Esophagus squamous epithelium (tissue), 5 donors: ENCODE measurements at regions not wholly inside any gene's neighbourhood (a gene's known extent, or its start where the extent isn't known, plus 50 kb on each side); places are given as distances from the start of the nearest gene placed in this dataset.

Source experiments
- DNase-seq: peaks from one replicate; lab custom pipeline; 2025; lab: John Stamatoyannopoulos, UW
- H3K27ac ChIP-seq, 4 donors: fragments of 200-600 bp; sonication (generic); one replicate each; pipeline ENCODE4 v1.5.1; 2016 to 2019; ENCODE audit warnings: mild to moderate bottlenecking in 1 of 4
- H3K27me3 ChIP-seq, 4 donors: fragments of 200-600 bp; sonication (generic); 1 replicate in 3 of 4; 2 replicates in 1 of 4; pipeline versions ENCODE4 v1.5.1 to v1.6.0; 2017 to 2021; ENCODE audit warnings: antibody characterized with exemption in 1 of 4
- H3K36me3 ChIP-seq, 3 donors: fragments of 200-600 bp; sonication (generic); one replicate each; pipeline ENCODE4 v1.5.1; 2016 to 2019
- H3K4me1 ChIP-seq, 3 donors: fragments of 200-600 bp; sonication (generic); one replicate each; pipeline ENCODE4 v1.5.1; 2017 to 2019
- H3K4me3 ChIP-seq, 4 donors: fragments of 200-600 bp; sonication (generic); 1 replicate in 3 of 4; 2 replicates in 1 of 4; pipeline ENCODE4 v1.5.1; 2016 to 2019; ENCODE audit warnings: mild to moderate bottlenecking in 2 of 4, moderate library complexity in 1 of 4
- H3K9me3 ChIP-seq, 3 donors: fragments of 200-600 bp; sonication (generic); one replicate each; pipeline ENCODE4 v1.5.1; 2016 to 2019
- CTCF ChIP-seq, 6 experiments: fragments of 450-650 bp in 4 of 6; fragments of 200-600 bp in 2 of 6; sonication (generic) in 2 of 6; IDR thresholded peaks; one replicate each; pipeline ENCODE4 v1.5.1; 2016 to 2019; ENCODE audit warnings: antibody characterized with exemption in 6 of 6, mild to moderate bottlenecking in 4 of 6, moderate library complexity in 4 of 6
- POLR2A ChIP-seq, 4 donors: fragments of 450-650 bp; IDR thresholded peaks; one replicate each; pipeline ENCODE4 v1.6.1; 2017; ENCODE audit warnings: antibody characterized with exemption in 4 of 4, mild to moderate bottlenecking in 4 of 4, moderate library complexity in 3 of 4
- WGBS, 2 donors: methylation state at CpG; one replicate each; pipeline ENCODE4 v1.1.5; 2018; 5-methylcytosine and 5-hydroxymethylcytosine counted together
- intact Hi-C: fragments of 100-400 bp; cut with DNase I; formaldehyde crosslinking; loops from one replicate; pipeline ENCODE4 v1.15.0; 2022
- donor health status: DM: yes; HTN: yes; CAD: no.

DNA sequence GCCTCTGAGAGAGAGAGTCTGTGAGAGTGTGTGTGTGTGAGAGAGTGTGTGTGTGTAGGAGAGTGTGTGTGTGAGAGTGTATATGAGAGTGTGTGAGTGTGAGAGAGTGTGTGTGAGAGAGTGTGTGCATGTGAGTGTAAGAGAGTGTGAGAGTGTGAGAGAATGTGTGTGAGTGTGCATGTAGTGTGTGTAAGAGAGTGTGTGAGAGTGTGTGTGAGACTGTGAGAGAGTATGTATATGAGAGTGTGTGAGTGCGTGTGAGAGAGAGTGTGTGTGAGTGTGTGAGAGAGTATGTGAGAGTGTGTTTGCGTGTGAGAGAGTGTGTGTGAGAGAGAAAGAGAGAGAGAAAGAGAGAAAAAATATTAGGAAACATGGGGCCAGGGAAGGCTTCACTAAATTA is 588.3 kb upstream of the SGCD start:
- TF ChIP-seq CTCF (IDR thresholded peaks at IDR 0.05) (no peak), POLR2A (IDR thresholded peaks at IDR 0.05) (no peak)
- no peaks in the 10 kb centered on the region for H3K9me3 ChIP-seq
- H3K36me3 ChIP-seq: no peaks in the 10 kb centered on the region
- 70 to 73% methylated on average over 2 of the region's 2 CpGs for WGBS, 2 donors
- no peak overlapping the region for H3K27ac ChIP-seq
- H3K27me3 ChIP-seq: peaks cover 0 to 3% (median 0%) of the 10 kb centered on the region in 4 donors
- no peak overlapping the region for H3K4me3 ChIP-seq
- H3K4me1 ChIP-seq: no peaks in the 10 kb centered on the region
- no peak for DNase-seq
- intact Hi-C loops: no loop called here

- DNase-seq: no peak
- Histone ChIP-seq H3K36me3 (no peaks in the 10 kb centered on the region), H3K4me1 (no peaks in the 10 kb centered on the region), H3K27me3 (no peaks in the 10 kb centered on the region), H3K9me3 (no peaks in the 10 kb centered on the region), H3K4me3 (no peak overlapping the region), H3K27ac (no peak overlapping the region)
- intact Hi-C loops: no loop called here
- 17 to 20% methylated on average over 1 of the region's 1 CpG for WGBS, 2 donors
- TF ChIP-seq CTCF (IDR thresholded peaks at IDR 0.05) (no peak), POLR2A (IDR thresholded peaks at IDR 0.05) (no peak)
Observed at GRCh38 chr5:155746367-155747038, 580.5 kb upstream of the SGCD start.

DNA sequence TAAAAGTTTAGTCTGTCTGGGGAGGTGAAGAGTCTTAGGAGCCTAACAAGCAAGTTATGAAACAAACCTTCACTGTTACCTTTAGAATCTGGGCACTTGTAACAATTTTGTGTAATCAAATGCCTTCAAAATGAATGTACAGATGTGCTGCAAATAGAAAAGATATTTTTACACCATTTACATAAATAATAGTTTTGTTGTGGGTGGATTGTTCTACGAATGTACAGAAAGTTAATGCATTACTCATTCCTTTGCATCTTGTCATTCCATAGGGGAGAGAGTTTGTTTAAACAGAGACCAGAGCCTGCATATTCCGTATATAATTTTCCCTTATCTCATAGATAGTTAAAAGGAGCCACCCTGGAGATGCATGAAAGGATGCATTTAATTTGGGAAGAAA is 576.9 kb upstream of the SGCD start:
- no peaks in the 10 kb centered on the region for H3K27me3 ChIP-seq
- no peaks in the 10 kb centered on the region for H3K36me3 ChIP-seq
- no peak for TF ChIP-seq POLR2A (IDR thresholded peaks at IDR 0.05)
- no peak for TF ChIP-seq CTCF (IDR thresholded peaks at IDR 0.05)
- DNase-seq: no peak
- intact Hi-C loops: no loop called here
- no peaks in the 10 kb centered on the region for H3K9me3 ChIP-seq
- H3K4me1 ChIP-seq: no peaks in the 10 kb centered on the region
- H3K27ac ChIP-seq: no peak overlapping the region
- no peak overlapping the region for H3K4me3 ChIP-seq
- 34 to 52% methylated on average over 2 of the region's 2 CpGs for WGBS, 2 donors

- H3K27ac ChIP-seq: no peak overlapping the region
- TF ChIP-seq CTCF (IDR thresholded peaks at IDR 0.05): no peak
- TF ChIP-seq POLR2A (IDR thresholded peaks at IDR 0.05): no peak
- no peaks in the 10 kb centered on the region for H3K27me3 ChIP-seq
- H3K4me1 ChIP-seq: no peaks in the 10 kb centered on the region
- no peaks in the 10 kb centered on the region for H3K36me3 ChIP-seq
- intact Hi-C loops: no loop called here
- no peaks in the 10 kb centered on the region for H3K9me3 ChIP-seq
- no peak overlapping the region for H3K4me3 ChIP-seq
- no peak for DNase-seq
Observed at GRCh38 chr5:155750571-155750970, 576.4 kb upstream of the SGCD start.

GRCh38 chr5:155753943-155754581 is 572.9 kb upstream of the SGCD start:
- H3K27ac ChIP-seq: no peak overlapping the region
- intact Hi-C loops: no loop called here

More at GRCh38 chr5:155753943-155754581, 572.9 kb upstream of the SGCD start:
- no peak for DNase-seq
- Histone ChIP-seq H3K27me3 (no peaks in the 10 kb centered on the region), H3K9me3 (no peaks in the 10 kb centered on the region), H3K4me1 (no peaks in the 10 kb centered on the region), H3K36me3 (no peaks in the 10 kb centered on the region), H3K4me3 (no peak overlapping the region)
- 31 to 67% methylated on average over 3 of the region's 3 CpGs for WGBS, 2 donors
- TF ChIP-seq CTCF (IDR thresholded peaks at IDR 0.05): no peak
- TF ChIP-seq POLR2A (IDR thresholded peaks at IDR 0.05): no peak
